Gastrocnemius medialis (tissue), 4 donors: ENCODE measurements at regions not wholly inside any gene's neighbourhood (a gene's known extent, or its start where the extent isn't known, plus 50 kb on each side); places are given as distances from the start of the nearest gene placed in this dataset.

Experiments used
- ATAC-seq, 2 donors: fragments of 150-250 bp; one replicate each; pipeline ENCODE4 v1.9.1; 2016
- DNase-seq, 2 donors: peaks; one replicate each; pipeline ENCODE4 v3.0.0-alpha.2; 2019
- H3K27ac ChIP-seq, 4 donors: fragments of 200-600 bp; sonication (generic); 1 replicate in 1 of 4; 2 replicates in 3 of 4; pipeline ENCODE4 v1.5.1; 2016 to 2018; ENCODE audit warnings: mild to moderate bottlenecking in 2 of 4, moderate library complexity in 1 of 4
- H3K27me3 ChIP-seq, 3 donors: fragments of 200-600 bp; sonication (generic) in 2 of 3; 1 replicate in 1 of 3; 2 replicates in 2 of 3; pipeline versions ENCODE4 v1.5.1 to v1.6.0; 2016 to 2019; ENCODE audit warnings: mild to moderate bottlenecking in 1 of 3, moderate library complexity in 1 of 3
- H3K36me3 ChIP-seq, 2 donors: fragments of 200-600 bp; sonication (generic) in 1 of 2; one replicate each; pipeline ENCODE4 v1.5.1; 2017 to 2018
- H3K4me1 ChIP-seq, 2 donors: fragments of 200-600 bp; sonication (generic) in 1 of 2; one replicate each; pipeline ENCODE4 v1.5.1; 2016 to 2017; ENCODE audit warnings: mild to moderate bottlenecking in 2 of 2
- H3K4me3 ChIP-seq, 4 donors: fragments of 200-600 bp; sonication (generic) in 3 of 4; 1 replicate in 1 of 4; 2 replicates in 3 of 4; pipeline ENCODE4 v1.5.1; 2016 to 2019; ENCODE audit warnings: mild to moderate bottlenecking in 2 of 4
- H3K9me3 ChIP-seq, 3 donors: fragments of 200-600 bp; sonication (generic) in 2 of 3; 1 replicate in 1 of 3; 2 replicates in 2 of 3; pipeline ENCODE4 v1.5.1; 2016 to 2019
- CTCF ChIP-seq, 5 experiments: fragments of 450-650 bp in 3 of 5; fragments of 200-600 bp in 2 of 5; sonication (generic) in 2 of 5; IDR thresholded peaks in 4 of 5; conservative IDR thresholded peaks in 1 of 5; 1 replicate in 4 of 5; 2 replicates in 1 of 5; pipeline ENCODE4 v1.5.1; 2016 to 2019; ENCODE audit warnings: antibody characterized with exemption in 5 of 5, mild to moderate bottlenecking in 3 of 5, moderate library complexity in 3 of 5
- POLR2A ChIP-seq, 2 donors: fragments of 450-650 bp; IDR thresholded peaks; one replicate each; pipeline ENCODE4 v1.6.1; 2017; ENCODE audit warnings: antibody characterized with exemption in 2 of 2, mild to moderate bottlenecking in 2 of 2, moderate library complexity in 2 of 2
- in situ Hi-C, 4 donors: fragments of 200-750 bp; cut with MboI; loops; one replicate each; pipeline versions ENCODE4 v1.15.0 to v1.8.0; 2017; ENCODE audit warnings: low sequenced_read_pairs in 4 of 4
- intact Hi-C: fragments of 100-400 bp; cut with DNase I; formaldehyde crosslinking; loops from one replicate; pipeline ENCODE4 v1.15.1; 2023; ENCODE audit warnings: low total_unique reads

- H3K9me3 ChIP-seq, result no peaks in the 10 kb centered on the region
- H3K36me3 ChIP-seq, result no peaks in the 10 kb centered on the region
- DNase-seq, result no peak
- peak in 1 of 2 donors; percentile 10 for ATAC-seq
- in situ Hi-C loops (no loop called here), intact Hi-C loops (no loop called here)
- peak overlapping the region in 2 of 4 donors; percentile 37 to 54 for H3K27ac ChIP-seq
- TF ChIP-seq POLR2A (IDR thresholded peaks at IDR 0.05) (no peak), CTCF (IDR thresholded peaks at IDR 0.05 in 4 of 5, conservative IDR thresholded peaks at IDR 0.05 in 1 of 5) (no peak)
- peaks cover 0 to 1% (median 0%) of the 10 kb centered on the region in 3 donors for H3K27me3 ChIP-seq
- peaks cover 0 to 7% of the 10 kb centered on the region in 2 donors for H3K4me1 ChIP-seq
- no peak overlapping the region for H3K4me3 ChIP-seq
These were observed 55.1 kb downstream of the PJA1 start for GRCh38 chrX:69110116-69110530.

- TF ChIP-seq CTCF (IDR thresholded peaks at IDR 0.05 in 4 of 5, conservative IDR thresholded peaks at IDR 0.05 in 1 of 5) (no peak), POLR2A (IDR thresholded peaks at IDR 0.05) (no peak)
- peak in 1 of 2 donors; percentile 14 for DNase-seq
- in situ Hi-C loops (no loop called here), intact Hi-C loops (no loop called here)
- Histone ChIP-seq H3K27ac (peak overlapping the region in 3 of 4 donors; percentile 3 to 54 (median 45)), H3K36me3 (no peaks in the 10 kb centered on the region), H3K27me3 (no peaks in the 10 kb centered on the region), H3K4me3 (no peak overlapping the region), H3K9me3 (no peaks in the 10 kb centered on the region), H3K4me1 (peaks cover 0 to 7% of the 10 kb centered on the region in 2 donors)
- ATAC-seq, result peak; percentile 80 to 98
These were observed 55.5 kb downstream of the PJA1 start for GRCh38 chrX:69109706-69110105.

- intact Hi-C loops, result no loop called here
- Histone ChIP-seq H3K4me1 (peaks cover 0 to 7% of the 10 kb centered on the region in 2 donors), H3K9me3 (no peaks in the 10 kb centered on the region), H3K27ac (peak overlapping the region in 3 of 4 donors; percentile 3 to 54 (median 45)), H3K27me3 (no peaks in the 10 kb centered on the region), H3K4me3 (no peak overlapping the region), H3K36me3 (no peaks in the 10 kb centered on the region)
- in situ Hi-C loops, result no loop called here
- no peak for DNase-seq
- ATAC-seq, result no peak
- no peak for TF ChIP-seq CTCF (IDR thresholded peaks at IDR 0.05 in 4 of 5, conservative IDR thresholded peaks at IDR 0.05 in 1 of 5)
- no peak for TF ChIP-seq POLR2A (IDR thresholded peaks at IDR 0.05)
These were observed 56.1 kb downstream of the PJA1 start for GRCh38 chrX:69109036-69109663.

GRCh38 chrX:69107747-69108401 is 57.4 kb downstream of the PJA1 start:
- DNase-seq (no peak), ATAC-seq (no peak)
- no peaks in the 10 kb centered on the region for H3K36me3 ChIP-seq
- no peak overlapping the region for H3K4me3 ChIP-seq
- H3K27me3 ChIP-seq, result no peaks in the 10 kb centered on the region
- in situ Hi-C loops (no loop called here), intact Hi-C loops (no loop called here)
- peaks cover 0 to 7% of the 10 kb centered on the region in 2 donors for H3K4me1 ChIP-seq
- H3K9me3 ChIP-seq, result no peaks in the 10 kb centered on the region
- H3K27ac ChIP-seq, result no peak overlapping the region
- TF ChIP-seq CTCF (IDR thresholded peaks at IDR 0.05 in 4 of 5, conservative IDR thresholded peaks at IDR 0.05 in 1 of 5), result no peak
- no peak for TF ChIP-seq POLR2A (IDR thresholded peaks at IDR 0.05)
